Suprapubic skin (tissue), 4 donors: ENCODE measurements at regions not wholly inside any gene's neighbourhood (a gene's known extent, or its start where the extent isn't known, plus 50 kb on each side); places are given as distances from the start of the nearest gene placed in this dataset.

Experiments used
- DNase-seq, 2 donors: peaks; one replicate each; pipeline ENCODE4 v3.0.0-alpha.2; 2019; ENCODE audit warnings: low spot score in 2 of 2
- H3K27ac ChIP-seq: fragments of 200-600 bp; sonication (generic); one replicate; pipeline ENCODE4 v1.5.1; 2019
- H3K27me3 ChIP-seq: fragments of 200-600 bp; sonication (generic); one replicate; pipeline ENCODE4 v1.5.1; 2019
- H3K36me3 ChIP-seq: fragments of 200-600 bp; sonication (generic); one replicate; pipeline ENCODE4 v1.5.1; 2019
- H3K4me1 ChIP-seq: fragments of 200-600 bp; sonication (generic); one replicate; pipeline ENCODE4 v1.5.1; 2019
- H3K4me3 ChIP-seq: fragments of 200-600 bp; sonication (generic); one replicate; pipeline ENCODE4 v1.5.1; 2019; ENCODE audit warnings: mild to moderate bottlenecking
- H3K9me3 ChIP-seq: fragments of 200-600 bp; sonication (generic); one replicate; pipeline ENCODE4 v1.5.1; 2019
- EP300 ChIP-seq: sonication (generic); formaldehyde crosslinking; IDR thresholded peaks from one replicate; pipeline ENCODE4 v1.6.1; 2017; ENCODE audit warnings: antibody characterized with exemption
- POLR2A ChIP-seq, 2 donors: fragments of 450-650 bp; IDR thresholded peaks; one replicate each; pipeline ENCODE4 v1.6.1; 2017; ENCODE audit warnings: antibody characterized with exemption in 2 of 2, mild to moderate bottlenecking in 2 of 2, moderate library complexity in 2 of 2
- POLR2AphosphoS5 ChIP-seq, 3 donors: sonication (generic); formaldehyde crosslinking; IDR thresholded peaks; one replicate each; pipeline ENCODE4 v1.6.1; 2017; ENCODE audit warnings: antibody characterized with exemption in 3 of 3
- WGBS: methylation state at CpG from one replicate; pipeline ENCODE4 v1.1.5; 2018; 5-methylcytosine and 5-hydroxymethylcytosine counted together
- TF ChIP-seq, protein P1 (sequence below), 2 donors: fragments of 200-600 bp in 1 of 2; fragments of 450-650 bp in 1 of 2; sonication (generic) in 1 of 2; IDR thresholded peaks; one replicate each; pipeline ENCODE4 v1.5.1; 2016 to 2019; ENCODE audit warnings: antibody characterized with exemption in 2 of 2, mild to moderate bottlenecking in 1 of 2, moderate library complexity in 1 of 2

DNA sequence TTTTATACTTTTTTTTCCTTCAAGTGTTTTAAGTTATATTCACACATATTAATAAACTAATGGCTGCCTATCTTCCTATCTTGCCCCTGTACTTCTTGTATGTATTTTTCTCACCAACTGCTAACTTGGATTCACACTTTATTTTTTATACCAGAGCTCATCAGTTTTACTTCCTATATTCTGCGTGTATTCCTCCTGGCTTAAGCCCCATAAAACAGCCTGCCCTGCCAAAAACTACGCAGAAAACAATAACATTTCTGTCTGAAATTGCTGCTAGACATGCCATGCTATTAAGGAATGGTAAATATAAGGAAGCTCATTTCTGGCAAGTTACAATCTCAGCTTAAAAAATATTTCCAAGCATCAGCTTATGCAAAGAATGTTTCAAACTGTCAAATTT is 172.3 kb downstream of the UBE2E3 start:
- H3K27me3 ChIP-seq: no peaks in the 10 kb centered on the region
- H3K9me3 ChIP-seq: no peaks in the 10 kb centered on the region
- no peak for TF ChIP-seq EP300
- TF ChIP-seq POLR2A (IDR thresholded peaks at IDR 0.05): no peak
- TF ChIP-seq POLR2AphosphoS5 (IDR thresholded peaks at IDR 0.05): no peak
- TF ChIP-seq, protein P1, sequence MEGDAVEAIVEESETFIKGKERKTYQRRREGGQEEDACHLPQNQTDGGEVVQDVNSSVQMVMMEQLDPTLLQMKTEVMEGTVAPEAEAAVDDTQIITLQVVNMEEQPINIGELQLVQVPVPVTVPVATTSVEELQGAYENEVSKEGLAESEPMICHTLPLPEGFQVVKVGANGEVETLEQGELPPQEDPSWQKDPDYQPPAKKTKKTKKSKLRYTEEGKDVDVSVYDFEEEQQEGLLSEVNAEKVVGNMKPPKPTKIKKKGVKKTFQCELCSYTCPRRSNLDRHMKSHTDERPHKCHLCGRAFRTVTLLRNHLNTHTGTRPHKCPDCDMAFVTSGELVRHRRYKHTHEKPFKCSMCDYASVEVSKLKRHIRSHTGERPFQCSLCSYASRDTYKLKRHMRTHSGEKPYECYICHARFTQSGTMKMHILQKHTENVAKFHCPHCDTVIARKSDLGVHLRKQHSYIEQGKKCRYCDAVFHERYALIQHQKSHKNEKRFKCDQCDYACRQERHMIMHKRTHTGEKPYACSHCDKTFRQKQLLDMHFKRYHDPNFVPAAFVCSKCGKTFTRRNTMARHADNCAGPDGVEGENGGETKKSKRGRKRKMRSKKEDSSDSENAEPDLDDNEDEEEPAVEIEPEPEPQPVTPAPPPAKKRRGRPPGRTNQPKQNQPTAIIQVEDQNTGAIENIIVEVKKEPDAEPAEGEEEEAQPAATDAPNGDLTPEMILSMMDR (IDR thresholded peaks at IDR 0.05): no peak
- no peaks in the 10 kb centered on the region for H3K4me1 ChIP-seq
- H3K36me3 ChIP-seq: no peaks in the 10 kb centered on the region
- H3K4me3 ChIP-seq: no peak overlapping the region
- 22% methylated on average over 2 of the region's 2 CpGs for WGBS
- H3K27ac ChIP-seq: no peak overlapping the region
- DNase-seq: no peak

DNA sequence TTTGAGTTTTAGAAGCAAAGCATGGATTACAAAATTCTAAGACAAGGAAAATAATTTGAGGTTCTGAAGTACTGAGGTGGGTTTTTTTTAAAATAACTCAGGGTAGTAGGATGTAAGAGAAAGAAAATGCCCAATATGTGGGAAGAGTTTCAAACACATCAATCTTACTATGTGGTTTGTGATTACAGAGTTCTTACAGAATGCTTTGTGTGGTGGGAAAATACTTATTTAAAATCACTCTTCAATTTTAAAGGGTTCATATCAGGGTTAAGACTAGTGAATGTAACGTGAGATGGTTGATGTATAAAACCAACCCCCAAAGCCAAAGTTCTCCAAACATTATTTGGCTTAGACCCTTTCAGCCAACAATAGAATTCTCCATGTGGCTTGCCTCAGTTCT is 173.5 kb downstream of the UBE2E3 start:
- H3K27ac ChIP-seq: no peak overlapping the region
- no peak overlapping the region for H3K4me3 ChIP-seq
- H3K36me3 ChIP-seq: no peaks in the 10 kb centered on the region
- DNase-seq: no peak
- TF ChIP-seq, protein P1 (IDR thresholded peaks at IDR 0.05): no peak
- TF ChIP-seq POLR2A (IDR thresholded peaks at IDR 0.05): no peak
- no peak for TF ChIP-seq POLR2AphosphoS5 (IDR thresholded peaks at IDR 0.05)
- no peak for TF ChIP-seq EP300
- H3K9me3 ChIP-seq: no peaks in the 10 kb centered on the region
- no peaks in the 10 kb centered on the region for H3K4me1 ChIP-seq
- H3K27me3 ChIP-seq: no peaks in the 10 kb centered on the region
- WGBS: 68% methylated on average over 1 of the region's 1 CpG

DNA sequence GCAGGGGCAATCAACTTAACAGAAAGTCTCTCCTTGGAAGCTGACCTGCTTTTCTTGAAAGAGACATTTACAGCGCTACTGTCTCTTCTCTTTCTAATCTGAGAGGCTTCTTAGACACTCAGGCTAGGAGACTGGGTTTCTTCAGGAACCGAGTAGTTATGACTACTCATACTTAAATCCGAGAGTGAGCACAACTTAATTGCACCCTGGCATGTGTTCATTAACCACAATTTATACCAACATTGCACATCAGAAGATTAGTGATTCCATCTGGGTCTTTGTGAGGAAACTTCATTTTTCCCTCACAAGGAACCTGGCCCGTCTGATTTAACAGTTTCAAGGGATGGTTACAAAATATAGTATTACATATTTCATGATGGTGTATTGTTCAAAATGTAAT is 176.9 kb downstream of the UBE2E3 start:
- no peak overlapping the region for H3K4me3 ChIP-seq
- no peak for DNase-seq
- H3K9me3 ChIP-seq: no peaks in the 10 kb centered on the region
- TF ChIP-seq POLR2A (IDR thresholded peaks at IDR 0.05) (no peak), POLR2AphosphoS5 (IDR thresholded peaks at IDR 0.05) (no peak), EP300 (no peak)
- TF ChIP-seq, protein P1 (IDR thresholded peaks at IDR 0.05): no peak
- WGBS: 72% methylated on average over 4 of the region's 4 CpGs
- no peak overlapping the region for H3K27ac ChIP-seq
- H3K36me3 ChIP-seq: no peaks in the 10 kb centered on the region
- no peaks in the 10 kb centered on the region for H3K27me3 ChIP-seq
- H3K4me1 ChIP-seq: no peaks in the 10 kb centered on the region

DNA sequence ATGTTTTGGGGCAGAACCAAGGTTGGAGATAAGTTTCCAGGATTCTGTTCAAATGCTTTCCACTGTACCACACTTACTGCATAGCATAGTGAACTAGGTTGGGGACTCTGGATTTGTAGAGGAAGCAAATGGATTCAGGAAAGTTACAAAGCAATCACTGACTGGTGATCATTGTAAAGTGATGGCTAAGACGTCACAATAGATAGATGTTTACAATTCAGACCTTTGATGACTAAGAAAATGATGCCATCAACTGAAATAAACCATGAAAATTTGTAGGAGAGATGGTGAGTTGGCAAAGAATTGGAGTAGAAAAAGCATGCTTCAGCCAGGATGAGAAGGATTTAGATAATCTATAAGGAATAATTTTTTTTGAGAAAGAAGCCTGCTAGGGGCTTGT is 178.0 kb downstream of the UBE2E3 start:
- no peaks in the 10 kb centered on the region for H3K36me3 ChIP-seq
- H3K27me3 ChIP-seq: no peaks in the 10 kb centered on the region
- TF ChIP-seq, protein P1 (IDR thresholded peaks at IDR 0.05): no peak
- TF ChIP-seq EP300 (no peak), POLR2AphosphoS5 (IDR thresholded peaks at IDR 0.05) (no peak), POLR2A (IDR thresholded peaks at IDR 0.05) (no peak)
- H3K4me3 ChIP-seq: no peak overlapping the region
- WGBS: 76% methylated on average over 1 of the region's 1 CpG
- H3K4me1 ChIP-seq: no peaks in the 10 kb centered on the region
- no peaks in the 10 kb centered on the region for H3K9me3 ChIP-seq
- H3K27ac ChIP-seq: no peak overlapping the region
- no peak for DNase-seq

DNA sequence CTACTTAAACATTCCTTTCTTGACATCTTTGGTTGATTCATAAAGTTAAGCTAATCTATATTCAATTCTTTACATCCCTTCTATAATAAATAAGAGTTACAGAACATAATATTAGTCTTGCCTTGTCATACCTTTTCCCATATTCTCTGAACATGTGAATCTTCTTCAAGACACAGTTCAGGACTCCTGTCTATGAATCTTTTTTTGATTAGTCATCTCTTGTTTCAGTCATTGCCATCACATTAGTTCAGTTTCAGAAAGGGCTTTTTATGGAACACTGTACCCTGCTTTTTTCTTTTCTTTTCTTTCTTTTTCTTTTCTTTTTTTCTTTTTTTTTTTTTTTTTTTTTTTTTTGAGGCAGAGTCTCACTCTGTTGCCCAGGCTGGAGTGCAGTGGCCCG is 181.2 kb downstream of the UBE2E3 start:
- WGBS: 100% methylated on average over 1 of the region's 1 CpG
- H3K9me3 ChIP-seq: no peaks in the 10 kb centered on the region
- no peak for DNase-seq
- H3K27me3 ChIP-seq: no peaks in the 10 kb centered on the region
- no peak overlapping the region for H3K27ac ChIP-seq
- H3K36me3 ChIP-seq: no peaks in the 10 kb centered on the region
- TF ChIP-seq POLR2A (IDR thresholded peaks at IDR 0.05): no peak
- no peak for TF ChIP-seq EP300
- TF ChIP-seq POLR2AphosphoS5 (IDR thresholded peaks at IDR 0.05): no peak
- no peak overlapping the region for H3K4me3 ChIP-seq
- no peaks in the 10 kb centered on the region for H3K4me1 ChIP-seq

- TF ChIP-seq POLR2A (IDR thresholded peaks at IDR 0.05) (no peak), POLR2AphosphoS5 (IDR thresholded peaks at IDR 0.05) (no peak), EP300 (no peak)
- TF ChIP-seq, protein P1 (IDR thresholded peaks at IDR 0.05): no peak
- Histone ChIP-seq H3K4me1 (no peaks in the 10 kb centered on the region), H3K4me3 (no peak overlapping the region), H3K27ac (no peak overlapping the region), H3K27me3 (no peaks in the 10 kb centered on the region), H3K9me3 (no peaks in the 10 kb centered on the region), H3K36me3 (no peaks in the 10 kb centered on the region)
- DNase-seq: no peak
- 97% methylated on average over 1 of the region's 1 CpG for WGBS
These were observed 182.7 kb downstream of the UBE2E3 start for GRCh38 chr2:181163139-181163538.
